ENCODE measurements at regions not wholly inside any gene's neighbourhood (a gene's known extent, or its start where the extent isn't known, plus 50 kb on each side); places are given as distances from the start of the nearest gene placed in this dataset.

DNA sequence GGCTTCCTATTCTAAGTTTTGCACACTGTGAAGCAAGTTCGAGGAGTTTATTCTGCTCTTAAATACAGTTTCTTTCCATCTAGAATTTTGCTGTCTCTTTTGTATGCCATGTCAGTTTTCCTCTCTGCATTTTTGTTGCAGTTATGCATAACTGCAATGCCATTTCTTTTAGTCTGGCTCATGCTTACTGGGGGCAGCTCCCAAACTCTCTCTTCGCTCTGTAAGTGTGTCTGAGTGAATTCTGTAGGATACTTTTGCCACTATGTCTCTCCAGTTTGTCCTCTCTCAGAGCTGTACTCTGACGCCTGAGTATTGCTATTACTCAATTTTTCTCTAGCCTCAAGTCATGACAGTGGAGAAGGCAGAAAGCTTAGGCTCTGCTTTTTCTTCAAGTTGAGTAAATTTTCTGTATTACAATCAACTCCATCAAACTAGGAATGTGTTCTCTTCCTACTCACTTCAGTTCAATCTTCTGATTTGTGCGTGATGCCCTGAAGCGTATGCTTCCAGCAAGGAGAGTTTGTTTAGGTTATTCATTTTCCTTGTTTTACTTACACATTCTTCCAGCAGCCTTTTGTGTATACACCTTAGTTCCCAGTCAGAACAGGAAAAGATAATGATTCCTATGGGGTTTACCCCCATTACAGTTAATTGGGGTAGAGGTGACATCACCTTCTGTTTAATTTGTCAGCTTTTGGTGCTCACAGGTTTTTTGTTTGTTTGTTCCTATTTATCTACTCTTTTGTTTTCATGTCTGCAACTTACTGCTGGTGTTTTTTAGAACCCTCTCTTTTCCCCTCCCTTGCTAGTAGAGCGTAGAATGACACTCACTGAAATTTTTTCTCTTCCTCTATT is 430.9 kb downstream of the BCKDHB start:
- no peaks in the 10 kb centered on the region for H3K9me3 ChIP-seq (ENCODE audit: control insufficient read depth, insufficient read depth, low read length)
- no peaks in the 10 kb centered on the region for H3K4me1 ChIP-seq (ENCODE audit: control insufficient read depth, low read length)
- H4K20me1 ChIP-seq (ENCODE audit: control insufficient read depth, insufficient read depth, low read depth, low read length) = no peaks in the 10 kb centered on the region
- TF ChIP-seq EZH2phosphoT487 (IDR thresholded peaks at IDR 0.05; ENCODE audit: borderline replicate concordance, low read length) = no peak
- TF ChIP-seq, protein P1, sequence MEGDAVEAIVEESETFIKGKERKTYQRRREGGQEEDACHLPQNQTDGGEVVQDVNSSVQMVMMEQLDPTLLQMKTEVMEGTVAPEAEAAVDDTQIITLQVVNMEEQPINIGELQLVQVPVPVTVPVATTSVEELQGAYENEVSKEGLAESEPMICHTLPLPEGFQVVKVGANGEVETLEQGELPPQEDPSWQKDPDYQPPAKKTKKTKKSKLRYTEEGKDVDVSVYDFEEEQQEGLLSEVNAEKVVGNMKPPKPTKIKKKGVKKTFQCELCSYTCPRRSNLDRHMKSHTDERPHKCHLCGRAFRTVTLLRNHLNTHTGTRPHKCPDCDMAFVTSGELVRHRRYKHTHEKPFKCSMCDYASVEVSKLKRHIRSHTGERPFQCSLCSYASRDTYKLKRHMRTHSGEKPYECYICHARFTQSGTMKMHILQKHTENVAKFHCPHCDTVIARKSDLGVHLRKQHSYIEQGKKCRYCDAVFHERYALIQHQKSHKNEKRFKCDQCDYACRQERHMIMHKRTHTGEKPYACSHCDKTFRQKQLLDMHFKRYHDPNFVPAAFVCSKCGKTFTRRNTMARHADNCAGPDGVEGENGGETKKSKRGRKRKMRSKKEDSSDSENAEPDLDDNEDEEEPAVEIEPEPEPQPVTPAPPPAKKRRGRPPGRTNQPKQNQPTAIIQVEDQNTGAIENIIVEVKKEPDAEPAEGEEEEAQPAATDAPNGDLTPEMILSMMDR (IDR thresholded peaks at IDR 0.05; ENCODE audit: low read depth, low read length, poor library complexity, severe bottlenecking) = no peak
- no peak overlapping the region for H3K4me3 ChIP-seq (ENCODE audit: low read length)
- no peak overlapping the region for H3K27ac ChIP-seq (ENCODE audit: low read depth, low read length)
- H3K36me3 ChIP-seq (ENCODE audit: control insufficient read depth, low read length) = no peaks in the 10 kb centered on the region
- no peaks in the 10 kb centered on the region for H3K9me2 ChIP-seq (replicated peaks; ENCODE audit: control insufficient read depth, low read length)
- H3F3A ChIP-seq (ENCODE audit: control insufficient read depth, insufficient read depth) = no peaks in the 10 kb centered on the region
- H3K27me3 ChIP-seq (ENCODE audit: control insufficient read depth, low read length) = no peaks in the 10 kb centered on the region
- H3K79me2 ChIP-seq (ENCODE audit: control insufficient read depth, low read length) = no peaks in the 10 kb centered on the region
- no peak overlapping the region for H3K4me2 ChIP-seq (ENCODE audit: low read length)

DNA sequence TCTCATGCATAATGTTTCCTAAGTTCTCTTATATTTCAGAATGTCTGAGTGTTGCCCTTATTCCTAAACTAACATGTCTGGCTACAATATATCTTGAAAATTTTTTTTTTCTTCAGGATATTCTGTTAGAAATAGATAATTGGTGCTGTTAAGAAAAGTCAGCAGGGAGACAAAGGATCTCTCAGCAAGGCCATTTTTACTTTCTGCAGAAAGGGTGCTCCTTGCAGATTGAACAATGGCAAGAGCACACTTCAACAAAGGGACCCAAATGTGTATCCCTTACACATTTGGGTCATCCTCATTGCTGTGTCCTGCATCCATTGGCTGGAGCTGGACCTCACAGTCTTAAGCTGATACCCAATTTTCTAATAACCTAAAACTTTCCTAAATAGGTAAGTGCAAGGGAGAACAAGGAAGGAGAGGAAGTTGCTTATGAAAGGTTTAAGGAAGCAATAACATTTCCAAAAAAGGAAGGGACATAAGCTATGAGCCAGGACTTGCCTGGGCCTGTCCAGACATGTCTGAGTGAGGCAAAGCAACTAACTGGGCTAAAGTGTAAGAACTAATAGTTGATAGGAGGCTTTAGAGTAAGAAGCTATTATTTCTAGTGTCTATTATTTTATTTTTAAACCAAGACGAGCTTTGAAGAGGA is 429.6 kb downstream of the BCKDHB start:
- no peak overlapping the region for H3K27ac ChIP-seq (ENCODE audit: low read depth, low read length)
- no peaks in the 10 kb centered on the region for H3K27me3 ChIP-seq (ENCODE audit: control insufficient read depth, low read length)
- no peaks in the 10 kb centered on the region for H3K9me2 ChIP-seq (replicated peaks; ENCODE audit: control insufficient read depth, low read length)
- H3K4me1 ChIP-seq (ENCODE audit: control insufficient read depth, low read length) = no peaks in the 10 kb centered on the region
- no peaks in the 10 kb centered on the region for H4K20me1 ChIP-seq (ENCODE audit: control insufficient read depth, insufficient read depth, low read depth, low read length)
- H3K79me2 ChIP-seq (ENCODE audit: control insufficient read depth, low read length) = no peaks in the 10 kb centered on the region
- no peak overlapping the region for H3K4me2 ChIP-seq (ENCODE audit: low read length)
- no peak overlapping the region for H3K4me3 ChIP-seq (ENCODE audit: low read length)
- no peaks in the 10 kb centered on the region for H3F3A ChIP-seq (ENCODE audit: control insufficient read depth, insufficient read depth)
- H3K36me3 ChIP-seq (ENCODE audit: control insufficient read depth, low read length) = no peaks in the 10 kb centered on the region
- TF ChIP-seq EZH2phosphoT487 (IDR thresholded peaks at IDR 0.05; ENCODE audit: borderline replicate concordance, low read length) = no peak
- TF ChIP-seq, protein P1 (IDR thresholded peaks at IDR 0.05; ENCODE audit: low read depth, low read length, poor library complexity, severe bottlenecking) = no peak
- no peaks in the 10 kb centered on the region for H3K9me3 ChIP-seq (ENCODE audit: control insufficient read depth, insufficient read depth, low read length)

DNA sequence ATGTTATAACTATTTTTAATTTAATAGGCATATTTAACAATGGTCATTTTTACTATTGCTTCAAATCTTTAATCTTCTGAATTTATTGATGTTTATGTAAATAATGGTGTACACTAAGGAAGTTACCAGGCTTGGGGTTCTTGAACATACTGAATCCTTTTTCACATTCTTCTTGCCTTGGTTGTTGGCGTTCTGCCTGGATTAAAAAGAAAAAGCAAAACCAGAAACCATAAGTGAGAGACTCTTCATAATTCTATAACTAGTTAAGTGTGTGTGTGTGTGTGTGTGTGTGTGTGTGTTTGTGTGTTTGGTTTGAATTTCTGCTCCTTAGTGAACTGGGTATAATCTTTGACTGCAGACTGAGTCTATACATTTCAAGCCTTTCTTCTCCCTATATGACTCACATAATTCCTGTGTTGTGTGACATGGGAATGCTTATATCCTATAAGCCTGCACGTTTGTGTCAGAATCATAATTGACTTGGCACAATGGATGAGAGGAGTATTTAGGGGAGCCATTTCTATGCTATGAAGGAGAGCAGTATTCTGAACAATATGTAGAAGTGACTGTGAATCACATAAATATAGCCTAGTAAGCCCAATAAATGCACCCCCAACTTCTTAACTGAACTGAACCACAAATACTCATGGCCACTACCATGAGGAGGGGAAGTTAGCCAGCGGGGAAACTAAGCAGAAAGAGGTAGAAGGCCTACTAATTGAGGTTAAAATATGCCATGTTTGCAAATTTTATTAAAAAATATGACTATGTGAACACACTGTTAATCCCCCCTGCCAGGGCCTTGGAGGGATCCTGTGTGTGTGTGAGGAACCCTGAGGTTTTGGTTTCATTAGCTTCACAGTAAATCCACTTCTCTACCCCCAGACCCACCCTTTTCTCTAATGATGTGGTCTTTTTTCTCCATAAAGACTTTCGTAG is 425.5 kb downstream of the BCKDHB start:
- no peaks in the 10 kb centered on the region for H3K79me2 ChIP-seq (ENCODE audit: control insufficient read depth, low read length)

More for the DNA sequence above, 425.5 kb downstream of the BCKDHB start:
- Histone ChIP-seq H3K4me3 (ENCODE audit: low read length) (no peak overlapping the region), H3K4me2 (ENCODE audit: low read length) (no peak overlapping the region), H3K9me2 (replicated peaks; ENCODE audit: control insufficient read depth, low read length) (no peaks in the 10 kb centered on the region), H3F3A (ENCODE audit: control insufficient read depth, insufficient read depth) (no peaks in the 10 kb centered on the region), H3K27ac (ENCODE audit: low read depth, low read length) (no peak overlapping the region), H3K27me3 (ENCODE audit: control insufficient read depth, low read length) (no peaks in the 10 kb centered on the region), H3K4me1 (ENCODE audit: control insufficient read depth, low read length) (no peaks in the 10 kb centered on the region), H3K36me3 (ENCODE audit: control insufficient read depth, low read length) (no peaks in the 10 kb centered on the region), H3K9me3 (ENCODE audit: control insufficient read depth, insufficient read depth, low read length) (no peaks in the 10 kb centered on the region), H4K20me1 (ENCODE audit: control insufficient read depth, insufficient read depth, low read depth, low read length) (no peaks in the 10 kb centered on the region)
- TF ChIP-seq EZH2phosphoT487 (IDR thresholded peaks at IDR 0.05; ENCODE audit: borderline replicate concordance, low read length) = no peak
- TF ChIP-seq, protein P1 (IDR thresholded peaks at IDR 0.05; ENCODE audit: low read depth, low read length, poor library complexity, severe bottlenecking) = no peak

Data from DOHH2 (cell line).